Amniotic stem cell (primary cell): ENCODE measurements at regions not wholly inside any gene's neighbourhood (a gene's known extent, or its start where the extent isn't known, plus 50 kb on each side); places are given as distances from the start of the nearest gene placed in this dataset.
"Not testable (repeated sequence)": the region's sequence is repeated elsewhere in the genome, so short reads cannot be mapped to it uniquely, and the experiment has no call there.

Experiments used
- DNase-seq: peaks from one replicate; lab custom pipeline; 2025; lab: John Stamatoyannopoulos, UW

DNA sequence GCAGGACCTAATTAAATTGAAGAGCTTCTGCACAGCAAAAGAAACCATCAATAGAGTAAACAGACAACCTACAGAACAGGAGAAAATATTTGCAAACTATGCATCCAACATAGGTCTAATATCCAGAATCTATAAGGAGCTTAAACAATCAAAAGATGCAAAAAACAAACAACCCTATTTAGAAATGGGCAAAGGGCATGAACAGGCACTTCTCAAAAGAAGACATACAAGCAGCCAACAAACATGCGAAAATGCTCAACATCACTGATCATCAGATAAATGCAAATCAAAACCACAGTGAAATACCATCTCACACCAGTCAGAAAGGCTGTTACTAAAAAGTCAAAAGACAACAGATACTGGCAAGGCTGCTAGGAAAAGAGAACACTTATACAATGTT lies 189.2 kb downstream of the CYP26B1 start:
- not testable (repeated sequence) for DNase-seq

DNA sequence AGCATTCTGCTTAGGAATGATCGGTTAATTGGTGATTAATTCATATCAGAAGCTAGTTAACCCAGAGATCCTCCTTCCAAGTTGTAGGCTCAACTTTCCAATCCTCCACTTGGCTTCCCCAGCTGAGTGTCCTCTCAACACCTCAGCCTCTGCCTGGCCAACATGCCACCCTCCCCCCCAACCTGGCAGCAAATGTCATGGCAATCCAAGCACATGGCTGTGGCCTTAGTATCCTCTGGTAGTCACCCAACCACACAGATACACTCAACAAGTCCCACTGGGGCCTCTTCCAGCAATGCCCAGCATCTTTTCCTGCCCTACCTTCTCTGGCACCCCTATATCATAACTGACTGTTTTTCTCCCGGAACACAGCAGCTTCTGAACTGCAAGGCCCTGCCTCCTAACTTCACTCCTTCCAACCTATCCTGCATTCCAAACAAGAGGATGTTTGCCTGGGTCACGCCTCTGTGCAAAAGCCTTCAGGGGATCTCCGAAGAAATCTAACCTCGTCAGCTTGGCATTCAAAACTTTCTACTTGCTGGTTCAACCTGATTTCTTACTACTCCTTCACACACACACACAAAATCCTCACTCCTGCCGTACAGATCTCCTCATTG lies 195.0 kb downstream of the CYP26B1 start:
- peak; percentile 36 for DNase-seq

- no peak for DNase-seq
These were observed 195.8 kb downstream of the CYP26B1 start for GRCh38 chr2:71951718-71952404.

DNA sequence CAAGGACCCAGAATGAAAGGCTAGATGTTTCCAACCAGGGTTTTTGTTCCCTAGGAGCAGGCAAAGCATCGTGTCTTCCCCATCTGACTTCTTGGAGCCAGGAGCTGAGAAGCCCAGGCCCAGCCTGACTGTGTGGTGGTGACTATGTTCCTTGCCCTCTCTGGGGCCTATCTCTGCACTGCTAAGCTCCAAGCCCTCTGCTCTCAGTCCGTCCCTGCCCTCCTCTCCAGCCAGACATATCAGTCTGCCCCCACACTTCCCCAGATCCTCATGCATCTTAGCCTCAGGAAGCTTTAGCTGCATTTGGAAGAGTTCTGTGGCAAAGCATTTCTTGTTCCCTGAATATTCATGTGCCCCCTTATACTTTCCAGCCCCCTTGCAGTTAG lies 196.6 kb downstream of the CYP26B1 start:
- DNase-seq: no peak

DNA sequence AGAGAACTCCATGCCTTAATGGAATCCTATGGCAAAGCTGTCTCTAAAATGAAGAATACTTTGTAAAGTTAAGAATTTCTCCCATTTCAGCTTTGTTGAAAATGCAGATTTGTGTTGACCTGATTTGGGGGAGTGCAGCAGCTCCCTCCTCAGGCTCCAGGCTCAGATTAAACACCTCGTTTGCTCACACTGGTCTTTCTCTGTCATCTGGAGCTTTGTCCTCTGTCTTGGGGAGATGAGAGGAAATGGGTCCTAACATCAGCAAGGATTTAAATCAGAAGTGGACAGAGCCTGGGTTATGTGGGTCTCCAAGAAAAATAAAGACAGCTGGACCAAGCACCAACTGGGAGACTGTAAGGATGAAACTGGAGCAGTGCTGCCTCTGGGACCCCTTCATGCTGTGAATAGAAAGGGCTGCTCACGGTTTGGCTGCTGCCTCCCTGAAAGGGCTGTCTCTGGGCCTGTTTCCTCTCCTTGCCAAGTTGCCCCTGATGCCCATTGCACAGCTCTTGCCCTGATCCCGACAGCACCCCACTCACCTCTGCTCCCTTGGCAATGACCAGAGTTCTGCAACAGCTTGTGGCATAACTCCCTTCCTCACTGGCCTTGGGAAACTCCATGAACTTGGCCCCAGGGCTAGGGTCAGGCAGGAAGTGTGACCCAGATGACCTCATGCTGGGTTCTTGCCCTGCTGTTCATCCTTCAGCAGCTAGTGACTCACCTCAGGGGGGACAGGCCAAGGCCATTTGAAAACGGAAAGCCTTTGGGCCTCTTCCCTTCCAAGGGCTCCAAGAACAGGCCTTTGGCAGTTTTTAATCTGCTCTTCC lies 197.2 kb downstream of the CYP26B1 start:
- DNase-seq: no peak

DNA sequence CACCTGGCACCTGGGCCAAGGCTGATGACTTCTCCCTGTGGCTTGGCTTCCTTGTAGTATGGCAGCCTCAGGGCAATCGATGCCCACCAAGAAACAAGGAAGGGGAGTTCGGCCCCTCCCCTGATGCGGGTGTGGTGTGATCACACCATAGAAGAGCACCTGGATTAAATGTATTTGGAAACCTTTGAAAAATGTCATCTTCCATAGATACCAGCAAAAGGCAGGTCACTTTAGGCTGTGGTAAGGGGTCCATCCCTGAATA lies 198.2 kb downstream of the CYP26B1 start:
- no peak for DNase-seq

- DNase-seq: no peak
These were observed 198.7 kb downstream of the CYP26B1 start for GRCh38 chr2:71948781-71949536.

DNA sequence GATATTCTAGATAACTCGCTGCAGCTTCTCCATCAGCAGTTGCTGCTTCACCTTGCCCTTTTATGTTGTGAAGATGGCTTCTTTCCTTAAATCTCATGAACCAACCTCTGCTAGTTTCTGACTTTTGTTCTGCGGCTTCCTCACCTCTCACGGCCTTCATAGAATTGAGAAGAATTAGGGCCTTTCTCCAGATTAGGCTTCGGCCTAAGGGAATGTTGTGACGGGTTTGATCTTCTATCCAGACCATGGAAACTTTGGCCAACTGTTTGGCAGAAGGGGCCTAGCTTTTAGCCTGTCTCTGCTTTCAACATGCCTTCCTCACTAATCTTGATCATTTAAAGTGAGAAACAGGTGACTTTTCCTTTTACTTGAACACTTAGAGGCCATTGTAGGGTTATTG lies 199.9 kb downstream of the CYP26B1 start:
- DNase-seq: no peak

- DNase-seq: no peak
These were observed 202.1 kb downstream of the CYP26B1 start for GRCh38 chr2:71945603-71945959.

DNA sequence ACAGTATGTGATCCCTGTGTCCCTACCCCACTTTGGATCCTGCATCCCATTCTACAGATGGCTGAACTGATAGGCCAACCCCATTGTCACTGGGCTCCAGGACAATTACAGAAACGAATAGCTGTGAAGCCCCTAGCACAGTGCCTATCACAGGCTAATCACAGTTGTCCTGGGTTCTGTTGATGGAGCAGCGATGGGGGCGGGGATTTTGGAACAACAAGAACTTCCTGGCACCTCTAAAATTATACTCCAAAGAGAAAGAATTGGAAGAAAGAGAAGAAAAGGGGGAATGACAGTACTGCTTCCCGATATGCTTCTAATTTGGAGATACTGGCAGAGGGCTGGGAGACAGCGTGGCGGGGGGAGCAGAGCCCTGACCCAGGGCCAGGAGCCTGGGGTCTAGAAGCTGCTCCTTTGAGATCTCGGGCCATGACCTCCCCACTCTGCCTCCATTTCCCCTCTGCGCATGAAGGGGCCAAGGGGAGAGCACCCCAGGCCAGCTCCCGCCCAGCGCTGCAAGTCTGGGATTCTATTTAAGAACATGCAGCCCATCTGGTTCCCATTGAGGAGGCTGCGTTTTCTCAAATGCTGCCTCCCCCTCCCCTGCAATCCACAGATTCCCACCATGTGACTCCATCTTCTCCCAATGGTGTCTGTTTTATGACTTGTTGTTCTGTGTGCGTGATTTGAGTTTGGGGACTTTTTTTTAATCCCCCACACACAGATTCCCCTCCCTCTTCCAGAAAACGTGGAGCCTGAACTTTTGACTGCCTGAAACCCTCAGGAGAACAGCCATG lies 202.7 kb downstream of the CYP26B1 start:
- DNase-seq: no peak

DNA sequence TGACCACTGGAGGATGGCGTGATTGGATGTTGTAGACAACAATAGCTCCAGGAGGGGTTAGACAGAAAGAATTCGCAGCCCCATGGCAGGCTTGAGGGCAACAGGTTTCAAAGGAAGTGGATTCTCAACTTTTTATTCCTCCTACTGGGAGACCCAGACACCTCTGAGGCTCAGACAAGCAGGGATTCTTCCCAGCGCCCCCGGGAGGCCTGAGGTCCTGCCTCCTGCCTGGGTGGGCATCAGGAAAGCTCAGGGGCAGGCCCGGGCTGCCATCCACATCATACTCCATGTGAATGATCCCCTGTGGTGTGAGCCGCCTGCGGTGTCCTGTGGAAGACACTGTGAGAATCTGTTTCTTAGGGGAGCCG lies 203.5 kb downstream of the CYP26B1 start:
- no peak for DNase-seq

DNA sequence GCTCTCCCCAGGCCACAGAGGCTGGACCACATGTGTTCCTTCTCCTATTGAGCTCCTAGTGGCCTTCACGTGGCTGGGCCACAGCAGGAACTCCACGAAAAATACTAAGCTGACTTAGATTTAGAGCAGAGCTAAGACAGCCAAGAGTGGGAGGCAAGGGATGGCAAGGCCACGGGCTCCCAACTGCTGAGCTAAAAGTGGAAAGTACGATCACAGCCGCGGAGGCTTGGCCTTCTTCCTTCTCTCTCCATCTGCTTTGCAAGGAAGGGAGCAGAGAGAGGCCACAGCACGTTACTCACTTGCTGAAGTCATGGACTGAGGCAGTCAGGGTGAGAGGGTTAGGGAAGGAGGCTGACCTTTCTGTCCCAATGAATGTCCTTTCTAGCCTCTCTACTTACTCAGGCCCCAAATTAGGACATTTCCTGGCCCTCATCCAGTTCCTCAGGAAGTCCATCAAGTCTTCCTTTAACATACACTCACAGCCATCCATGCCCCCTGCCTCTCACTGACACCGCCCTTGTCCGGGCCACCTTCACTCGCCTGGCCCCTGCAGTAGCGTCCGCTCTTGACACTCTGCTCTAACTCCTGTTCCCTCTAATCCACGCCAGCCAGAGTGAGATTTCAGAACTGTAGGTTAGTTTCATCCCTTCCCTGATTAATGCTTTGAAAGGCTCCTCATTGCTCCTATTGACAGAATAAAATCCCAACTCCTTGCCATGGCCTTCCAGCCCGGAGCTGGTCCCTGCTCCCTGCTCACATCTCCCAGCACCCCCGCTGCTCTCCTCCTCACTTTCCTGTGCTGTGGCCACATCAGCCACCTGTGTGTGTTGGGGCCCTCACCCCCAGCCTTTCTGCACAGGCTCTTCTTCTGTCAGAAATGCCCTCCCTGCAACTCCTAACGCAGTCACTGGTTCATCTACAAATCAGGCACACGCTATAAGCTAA lies 204.2 kb downstream of the CYP26B1 start:
- no peak for DNase-seq

- DNase-seq: no peak
These were observed 205.7 kb downstream of the CYP26B1 start for GRCh38 chr2:71941726-71942525.

- DNase-seq: no peak
These were observed 207.0 kb downstream of the CYP26B1 start for GRCh38 chr2:71940695-71941094.

DNA sequence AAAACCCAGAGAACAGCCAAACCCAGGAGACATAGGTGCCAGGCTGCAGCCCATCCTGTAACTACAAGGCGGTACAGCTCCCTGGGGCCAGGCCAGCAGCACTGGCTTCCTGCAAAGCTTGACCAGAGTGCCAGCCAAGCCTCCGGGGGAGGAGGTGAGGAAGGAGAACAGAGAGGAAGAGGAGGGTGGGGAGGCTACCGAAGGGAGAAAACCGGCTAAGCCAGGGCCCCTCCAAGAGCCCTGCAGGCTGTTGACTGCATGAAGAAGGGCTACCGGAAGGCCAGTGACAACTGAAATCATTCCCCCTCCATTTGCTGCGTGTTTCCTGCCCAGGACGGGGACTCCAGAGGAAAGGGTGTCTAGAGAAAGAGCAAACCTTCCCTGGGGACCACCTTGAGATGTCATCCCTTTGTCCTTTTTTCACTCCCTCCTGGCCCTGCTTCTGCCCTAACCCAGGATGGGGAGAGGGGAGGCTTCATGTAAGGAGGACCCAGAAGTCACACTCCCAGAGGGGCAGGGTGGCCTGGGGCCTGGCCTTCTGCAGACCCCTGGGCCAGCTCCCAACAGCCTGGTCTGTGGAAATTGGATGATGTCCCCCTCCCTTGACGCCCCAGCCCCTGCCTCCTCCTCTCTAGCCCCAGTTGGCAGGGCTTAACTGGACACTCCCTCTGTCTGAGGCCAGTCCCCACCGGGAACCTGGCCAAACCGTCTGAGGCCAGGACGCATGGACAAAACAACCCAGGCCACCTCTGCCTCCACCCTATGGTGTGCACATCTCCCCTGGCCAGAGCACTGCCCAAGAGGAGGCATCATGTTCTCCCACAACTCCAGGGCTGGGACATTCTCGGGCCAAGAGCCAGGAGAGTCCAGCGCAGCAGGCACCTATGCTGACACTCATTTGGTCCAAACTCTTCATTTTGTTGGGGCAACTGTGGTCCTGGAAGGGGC lies 207.8 kb downstream of the CYP26B1 start:
- no peak for DNase-seq

- DNase-seq: no peak
These were observed 208.7 kb downstream of the CYP26B1 start for GRCh38 chr2:71938659-71939587.

DNA sequence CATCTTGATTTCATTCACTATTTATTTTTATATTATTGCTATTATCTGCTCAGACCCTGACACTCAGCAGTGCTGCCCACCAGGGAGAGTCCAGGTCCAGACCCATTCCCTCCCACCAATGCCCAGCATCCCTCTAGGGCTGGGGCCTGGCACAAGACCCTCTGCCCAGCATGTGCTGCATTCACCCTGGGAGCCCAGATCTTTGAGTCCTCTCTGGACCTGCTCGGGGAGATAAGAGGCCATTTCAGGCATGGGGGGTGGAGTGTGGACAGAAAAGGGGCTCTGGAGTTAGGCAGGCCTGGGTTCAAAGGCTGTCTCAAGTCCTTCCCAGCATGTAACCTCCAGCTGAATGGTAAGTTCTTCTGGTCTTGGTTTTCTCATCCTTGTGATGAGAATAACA lies 209.6 kb downstream of the CYP26B1 start:
- DNase-seq: no peak

DNA sequence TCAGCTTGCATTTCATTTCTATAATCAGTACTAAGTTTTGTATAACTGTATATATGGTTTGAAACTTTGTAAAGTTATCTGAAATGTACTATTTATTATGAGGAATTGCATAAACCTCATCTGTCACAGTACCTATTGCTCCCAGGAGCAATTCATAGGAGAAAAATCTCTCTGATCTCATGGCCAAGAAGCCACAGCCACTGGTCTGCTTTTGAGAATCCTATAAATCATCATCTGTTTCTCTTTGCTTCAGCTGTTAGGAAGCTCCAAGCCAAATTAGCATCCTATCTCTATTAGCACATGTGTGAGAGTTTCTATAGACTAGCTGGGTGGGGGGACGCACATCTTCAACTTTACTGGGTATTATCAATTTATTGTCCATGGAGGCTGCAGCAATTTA lies 210.3 kb downstream of the CYP26B1 start:
- no peak for DNase-seq
